Mononuclear cell (primary cell): ENCODE measurements at regions not wholly inside any gene's neighbourhood (a gene's known extent, or its start where the extent isn't known, plus 50 kb on each side); places are given as distances from the start of the nearest gene placed in this dataset.
"Not testable (repeated sequence)": the region's sequence is repeated elsewhere in the genome, so short reads cannot be mapped to it uniquely, and the experiment has no call there.

Experiments used
- H3K27me3 ChIP-seq: 2 replicates; pipeline ENCODE4 v1.6.0; 2011; ENCODE audit warnings: low read length, control low read depth; ENCODE audit not compliant: insufficient read depth
- H3K4me1 ChIP-seq: 2 replicates; pipeline ENCODE4 v1.5.1; 2011; ENCODE audit warnings: mild to moderate bottlenecking, low read length, control low read depth; ENCODE audit not compliant: insufficient read depth
- H3K4me3 ChIP-seq: 2 replicates; pipeline ENCODE4 v1.5.1; 2011; ENCODE audit warnings: mild to moderate bottlenecking, low read length, moderate library complexity
- H3K9me3 ChIP-seq: 2 replicates; pipeline ENCODE4 v1.5.1; 2011; ENCODE audit warnings: low read depth, mild to moderate bottlenecking, control low read depth, low read length

DNA sequence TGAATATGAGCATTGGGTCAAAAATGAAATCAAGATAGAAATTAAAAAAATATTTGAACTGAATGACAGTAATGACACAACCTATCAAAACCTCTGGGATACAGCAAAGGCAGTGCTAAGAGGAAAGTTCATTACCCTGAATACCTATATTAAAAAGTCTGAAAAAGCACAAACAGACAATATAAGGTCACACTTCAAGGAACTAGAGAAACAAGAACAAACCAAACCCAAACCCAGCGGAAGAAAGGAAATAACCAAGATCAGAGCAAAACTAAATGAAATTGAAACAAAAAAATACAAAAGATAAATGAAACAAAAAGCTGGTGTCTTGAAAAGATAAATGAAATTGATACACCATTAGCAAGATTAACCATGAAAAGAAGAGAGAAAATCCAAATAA, 140.5 kb upstream of the MAN1A1 start:
- H3K27me3 ChIP-seq, H3K4me3 ChIP-seq, H3K4me1 ChIP-seq, H3K9me3 ChIP-seq: not testable (repeated sequence)

- H3K27me3 ChIP-seq = no peaks in the 10 kb centered on the region
These were observed 135.0 kb upstream of the MAN1A1 start for GRCh38 chr6:119484598-119484997.

GRCh38 chr6:119483908-119484307, 134.3 kb upstream of the MAN1A1 start:
- Histone ChIP-seq H3K27me3 (no peaks in the 10 kb centered on the region), H3K4me3 (no peak overlapping the region), H3K9me3 (no peaks in the 10 kb centered on the region), H3K4me1 (no peaks in the 10 kb centered on the region)

More at GRCh38 chr6:119484598-119484997, 135.0 kb upstream of the MAN1A1 start:
- no peaks in the 10 kb centered on the region for H3K9me3 ChIP-seq
- H3K4me1 ChIP-seq = no peaks in the 10 kb centered on the region
- no peak overlapping the region for H3K4me3 ChIP-seq

GRCh38 chr6:119482850-119483285, 133.3 kb upstream of the MAN1A1 start:
- Histone ChIP-seq H3K9me3 (no peaks in the 10 kb centered on the region), H3K27me3 (no peaks in the 10 kb centered on the region), H3K4me1 (no peaks in the 10 kb centered on the region), H3K4me3 (no peak overlapping the region)

DNA sequence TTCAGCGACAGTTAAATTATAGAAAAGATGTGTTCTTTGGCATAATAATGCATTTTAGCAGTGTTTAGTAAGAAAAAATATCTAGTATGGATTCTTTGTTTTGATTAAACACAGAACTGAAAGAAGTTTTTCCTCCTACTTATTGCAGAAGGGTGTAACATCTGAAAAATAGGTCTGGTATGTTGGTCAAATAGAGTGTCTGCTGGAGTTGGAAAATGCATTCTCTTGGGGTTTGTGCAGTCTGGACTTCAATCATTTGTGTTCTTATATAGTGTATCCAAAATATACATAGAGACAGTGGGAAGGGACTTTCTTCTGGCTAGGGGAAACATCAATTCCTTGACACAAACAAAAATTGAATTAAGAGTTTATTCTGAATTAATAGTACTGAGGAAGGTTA, 132.4 kb upstream of the MAN1A1 start:
- Histone ChIP-seq H3K27me3 (no peaks in the 10 kb centered on the region), H3K9me3 (no peaks in the 10 kb centered on the region), H3K4me3 (no peak overlapping the region), H3K4me1 (no peaks in the 10 kb centered on the region)

- H3K4me1 ChIP-seq = no peaks in the 10 kb centered on the region
- H3K9me3 ChIP-seq = no peaks in the 10 kb centered on the region
- H3K4me3 ChIP-seq = no peak overlapping the region
- H3K27me3 ChIP-seq = no peaks in the 10 kb centered on the region
These were observed 131.5 kb upstream of the MAN1A1 start for GRCh38 chr6:119480961-119481497.

DNA sequence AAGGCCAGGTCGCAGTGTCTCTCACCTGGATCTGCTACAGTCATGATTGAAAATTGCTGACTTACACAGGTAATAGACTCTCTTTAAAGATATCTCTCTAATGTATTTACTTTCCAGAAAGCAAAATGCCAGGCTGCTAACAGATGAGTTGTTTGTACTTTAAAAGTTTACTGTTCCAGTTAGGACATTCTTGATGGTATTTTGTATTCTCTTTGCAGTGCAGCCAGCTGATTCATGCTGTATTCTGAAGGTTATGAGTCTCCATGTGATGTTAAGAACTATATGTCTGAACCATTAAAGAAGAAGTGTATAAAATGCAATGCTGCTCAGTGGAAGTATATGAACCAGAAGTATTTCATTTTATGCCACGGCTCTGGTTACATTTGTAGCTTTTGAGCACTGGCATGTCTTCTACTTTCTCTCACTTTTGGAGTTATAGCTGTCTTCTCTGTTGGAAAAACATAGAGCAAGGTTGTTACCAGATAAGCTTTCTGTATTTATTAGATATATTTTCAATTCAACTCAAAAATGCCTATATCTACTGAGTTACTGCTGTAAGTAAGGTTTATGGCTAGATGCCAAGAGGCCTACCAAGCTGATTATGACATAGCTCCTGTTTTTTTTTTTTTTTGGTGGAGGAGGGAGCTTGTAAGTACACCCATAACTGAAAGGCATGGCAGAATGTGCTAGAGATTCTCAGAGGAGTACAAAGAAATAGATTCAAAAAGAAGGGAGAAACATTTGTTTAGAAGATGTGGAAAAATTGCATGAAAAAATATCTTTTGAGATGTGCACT, 130.5 kb upstream of the MAN1A1 start:
- H3K27me3 ChIP-seq = no peaks in the 10 kb centered on the region
- H3K4me3 ChIP-seq = no peak overlapping the region
- no peaks in the 10 kb centered on the region for H3K4me1 ChIP-seq
- H3K9me3 ChIP-seq = no peaks in the 10 kb centered on the region

GRCh38 chr6:119476554-119476953, 127.0 kb upstream of the MAN1A1 start:
- Histone ChIP-seq H3K27me3 (no peaks in the 10 kb centered on the region), H3K9me3 (no peaks in the 10 kb centered on the region), H3K4me1 (no peaks in the 10 kb centered on the region), H3K4me3 (no peak overlapping the region)

- Histone ChIP-seq H3K4me3 (no peak overlapping the region), H3K9me3 (no peaks in the 10 kb centered on the region), H3K4me1 (no peaks in the 10 kb centered on the region), H3K27me3 (no peaks in the 10 kb centered on the region)
These were observed 126.5 kb upstream of the MAN1A1 start for GRCh38 chr6:119476024-119476423.

GRCh38 chr6:119470893-119471542, 121.5 kb upstream of the MAN1A1 start:
- no peaks in the 10 kb centered on the region for H3K9me3 ChIP-seq
- H3K27me3 ChIP-seq = no peaks in the 10 kb centered on the region
- no peak overlapping the region for H3K4me3 ChIP-seq
- H3K4me1 ChIP-seq = no peaks in the 10 kb centered on the region

GRCh38 chr6:119467488-119468081, 118.0 kb upstream of the MAN1A1 start:
- no peaks in the 10 kb centered on the region for H3K9me3 ChIP-seq
- no peaks in the 10 kb centered on the region for H3K4me1 ChIP-seq
- H3K4me3 ChIP-seq = no peak overlapping the region
- no peaks in the 10 kb centered on the region for H3K27me3 ChIP-seq

DNA sequence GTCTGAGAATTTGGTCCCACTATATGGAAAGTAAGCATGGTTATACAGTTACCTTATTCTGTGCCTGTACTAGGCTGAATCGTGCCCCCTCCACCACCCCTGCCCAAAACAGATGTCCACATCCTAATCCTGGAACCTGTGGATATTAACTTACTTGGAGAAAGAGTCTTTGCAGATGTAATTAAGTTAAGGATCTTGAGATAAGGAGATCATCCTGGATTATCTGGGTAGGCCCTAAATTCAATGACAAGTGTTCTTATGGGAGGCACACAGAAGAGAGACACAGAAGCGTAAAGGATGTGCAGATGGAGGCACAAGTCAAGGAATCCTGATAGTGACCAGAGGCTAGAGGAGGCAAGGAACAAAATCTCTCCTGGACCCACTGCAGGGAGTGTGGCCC, 116.7 kb upstream of the MAN1A1 start:
- Histone ChIP-seq H3K27me3 (no peaks in the 10 kb centered on the region), H3K4me3 (no peak overlapping the region), H3K4me1 (no peaks in the 10 kb centered on the region), H3K9me3 (no peaks in the 10 kb centered on the region)

DNA sequence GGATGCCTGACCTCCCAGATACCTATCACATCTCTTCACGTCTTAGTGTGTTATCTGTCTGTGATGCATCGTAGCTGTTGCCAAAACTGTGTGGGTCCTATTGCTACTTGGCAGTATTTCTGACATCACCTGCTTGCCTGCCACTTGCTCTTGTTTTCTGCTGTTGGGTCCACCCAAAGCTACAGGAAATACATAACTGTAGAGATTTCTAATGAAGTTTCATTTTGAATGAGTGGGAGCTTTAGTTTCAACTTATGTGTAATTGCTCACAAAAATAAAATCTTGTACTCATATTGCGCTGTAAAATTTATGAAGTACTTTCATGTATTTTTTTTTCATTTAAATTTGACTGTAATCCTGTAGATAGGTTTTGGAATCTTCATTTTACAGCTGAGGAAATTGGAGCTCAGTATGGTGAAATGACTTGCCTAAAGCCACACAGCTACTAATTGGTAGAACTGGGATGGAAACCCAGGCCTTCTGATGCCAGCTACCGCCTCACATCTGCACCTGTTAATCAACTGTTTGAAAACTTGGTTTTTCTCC, 113.6 kb upstream of the MAN1A1 start:
- Histone ChIP-seq H3K4me1 (no peaks in the 10 kb centered on the region), H3K27me3 (no peaks in the 10 kb centered on the region), H3K9me3 (no peaks in the 10 kb centered on the region), H3K4me3 (no peak overlapping the region)

- H3K4me3 ChIP-seq = no peak overlapping the region
- H3K27me3 ChIP-seq = no peaks in the 10 kb centered on the region
- no peaks in the 10 kb centered on the region for H3K4me1 ChIP-seq
These were observed 111.6 kb upstream of the MAN1A1 start for GRCh38 chr6:119461187-119461586.

More at GRCh38 chr6:119461187-119461586, 111.6 kb upstream of the MAN1A1 start:
- no peaks in the 10 kb centered on the region for H3K9me3 ChIP-seq
